ENCODE measurements at regions not wholly inside any gene's neighbourhood (a gene's known extent, or its start where the extent isn't known, plus 50 kb on each side); places are given as distances from the start of the nearest gene placed in this dataset.

GRCh38 chr18:42137693-42138375 is 182.8 kb downstream of the PIK3C3 start:
- no peak for DNase-seq

- DNase-seq = no peak
These were observed 186.4 kb downstream of the PIK3C3 start for GRCh38 chr18:42141439-42141838.

GRCh38 chr18:42155024-42155423 is 200.0 kb downstream of the PIK3C3 start:
- no peak for DNase-seq

GRCh38 chr18:42156281-42156680 is 201.2 kb downstream of the PIK3C3 start:
- no peak for DNase-seq

- no peak for DNase-seq
These were observed 202.4 kb downstream of the PIK3C3 start for GRCh38 chr18:42157420-42157819.

- no peak for DNase-seq
These were observed 202.8 kb downstream of the PIK3C3 start for GRCh38 chr18:42157878-42158277.

- DNase-seq = no peak
These were observed 204.1 kb downstream of the PIK3C3 start for GRCh38 chr18:42159146-42159545.

- DNase-seq = no peak
These were observed 208.3 kb downstream of the PIK3C3 start for GRCh38 chr18:42163321-42163720.

GRCh38 chr18:42164556-42164955 is 209.5 kb downstream of the PIK3C3 start:
- DNase-seq = no peak

GRCh38 chr18:42165922-42166513 is 211.0 kb downstream of the PIK3C3 start:
- no peak for DNase-seq

GRCh38 chr18:42168487-42168886 is 213.5 kb downstream of the PIK3C3 start:
- no peak for DNase-seq

- no peak for DNase-seq
These were observed 213.9 kb downstream of the PIK3C3 start for GRCh38 chr18:42168907-42169306.

- DNase-seq = no peak
These were observed 219.9 kb downstream of the PIK3C3 start for GRCh38 chr18:42174909-42175308.

- DNase-seq = no peak
These were observed 221.6 kb downstream of the PIK3C3 start for GRCh38 chr18:42176599-42176998.

- no peak for DNase-seq
These were observed 222.4 kb downstream of the PIK3C3 start for GRCh38 chr18:42177390-42177789.

- DNase-seq = no peak
These were observed 223.5 kb downstream of the PIK3C3 start for GRCh38 chr18:42178376-42179080.

GRCh38 chr18:42179542-42180121 is 224.6 kb downstream of the PIK3C3 start:
- DNase-seq = no peak

- DNase-seq = no peak
These were observed 226.4 kb downstream of the PIK3C3 start for GRCh38 chr18:42181474-42181873.

- DNase-seq = no peak
These were observed 228.0 kb downstream of the PIK3C3 start for GRCh38 chr18:42182728-42183700.

- no peak for DNase-seq
These were observed 228.7 kb downstream of the PIK3C3 start for GRCh38 chr18:42183746-42184145.

- DNase-seq = no peak
These were observed 229.8 kb downstream of the PIK3C3 start for GRCh38 chr18:42184685-42185477.

- DNase-seq = no peak
These were observed 230.5 kb downstream of the PIK3C3 start for GRCh38 chr18:42185486-42185885.

Measured in stimulated activated naive CD4-positive, alpha-beta T cell treated with Interleukin-2 at 50 U/mL for 16 hours (primary cell).